Ishikawa (cell line): ENCODE measurements at regions not wholly inside any gene's neighbourhood (a gene's known extent, or its start where the extent isn't known, plus 50 kb on each side); places are given as distances from the start of the nearest gene placed in this dataset.

Experiments
- CEBPB ChIP-seq: IDR thresholded peaks from 2 replicates; pipeline ENCODE4 v1.6.1; 2012
- CREB1 ChIP-seq: IDR thresholded peaks from 2 replicates; pipeline ENCODE4 v1.6.1; 2012; ENCODE audit warnings: low read depth
- EGR1 ChIP-seq: IDR thresholded peaks from 2 replicates; pipeline ENCODE4 v1.6.1; 2012
- EP300 ChIP-seq: IDR thresholded peaks from 2 replicates; pipeline ENCODE4 v1.6.1; 2012; ENCODE audit warnings: borderline replicate concordance
- FOXM1 ChIP-seq: IDR thresholded peaks from 2 replicates; pipeline ENCODE4 v1.6.1; 2012; ENCODE audit warnings: low read depth, borderline replicate concordance
- NFIC ChIP-seq: IDR thresholded peaks from 2 replicates; pipeline ENCODE4 v1.6.1; 2012
- RAD21 ChIP-seq: IDR thresholded peaks from 2 replicates; pipeline ENCODE4 v1.6.1; 2012; ENCODE audit warnings: low read depth
- REST ChIP-seq: IDR thresholded peaks from 2 replicates; pipeline ENCODE4 v1.6.1; 2012; ENCODE audit warnings: low read depth, mild to moderate bottlenecking
- TAF1 ChIP-seq: IDR thresholded peaks from 2 replicates; pipeline ENCODE4 v1.6.1; 2012; ENCODE audit warnings: low read depth, mild to moderate bottlenecking
- TCF12 ChIP-seq: IDR thresholded peaks from 2 replicates; pipeline ENCODE4 v1.6.1; 2012; ENCODE audit warnings: low read depth
- TEAD4 ChIP-seq: IDR thresholded peaks from 2 replicates; pipeline ENCODE4 v1.6.1; 2012
- USF1 ChIP-seq: IDR thresholded peaks from 2 replicates; pipeline ENCODE4 v1.6.1; 2012
- YY1 ChIP-seq: IDR thresholded peaks from 2 replicates; pipeline ENCODE4 v1.6.1; 2012; ENCODE audit warnings: low read depth
- ZBTB7A ChIP-seq: IDR thresholded peaks from 2 replicates; pipeline ENCODE4 v1.6.1; 2012; ENCODE audit warnings: low read depth
- TF ChIP-seq, protein P1 (sequence below): IDR thresholded peaks from 2 replicates; pipeline ENCODE4 v1.6.1; 2012

- TF ChIP-seq RAD21 (no peak), REST (no peak), YY1 (no peak), CREB1 (no peak)
Observed at GRCh38 chr3:67986706-67987105, 332.3 kb upstream of the SUCLG2 start.

DNA sequence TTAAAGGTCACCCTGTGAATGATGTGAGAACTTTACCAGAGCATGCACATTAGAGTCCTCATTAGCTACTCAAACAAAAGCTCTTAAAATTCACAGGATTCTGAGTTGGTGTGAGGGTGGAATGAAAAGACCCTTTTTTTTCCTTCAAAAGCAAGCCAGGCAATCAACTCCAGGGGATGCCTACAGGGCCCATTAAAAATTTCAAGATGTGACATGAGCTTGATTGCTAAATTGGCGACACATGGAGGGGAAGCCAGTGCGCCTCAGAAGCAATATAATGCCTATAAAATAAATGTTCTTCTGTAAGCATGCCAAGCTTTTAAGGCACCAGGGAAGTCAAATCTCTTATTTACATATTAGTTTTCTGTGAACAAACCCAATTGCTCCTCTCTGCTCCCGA, 328.8 kb upstream of the SUCLG2 start:
- TF ChIP-seq REST, result no peak
- no peak for TF ChIP-seq TCF12

- no peak for TF ChIP-seq TCF12
- TF ChIP-seq CEBPB, result no peak
- TF ChIP-seq TAF1, result no peak
- TF ChIP-seq CREB1, result no peak
- TF ChIP-seq, protein P1, sequence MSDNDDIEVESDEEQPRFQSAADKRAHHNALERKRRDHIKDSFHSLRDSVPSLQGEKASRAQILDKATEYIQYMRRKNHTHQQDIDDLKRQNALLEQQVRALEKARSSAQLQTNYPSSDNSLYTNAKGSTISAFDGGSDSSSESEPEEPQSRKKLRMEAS, result no peak
- no peak for TF ChIP-seq REST
- TF ChIP-seq EGR1, result no peak
Observed at GRCh38 chr3:67981077-67981476, 326.7 kb upstream of the SUCLG2 start.

- TF ChIP-seq TEAD4 (no peak), USF1 (no peak), TAF1 (no peak), CEBPB (no peak), FOXM1 (no peak), ZBTB7A (no peak), RAD21 (no peak), EP300 (no peak), CREB1 (no peak), TCF12 (no peak), NFIC (no peak), YY1 (no peak), EGR1 (no peak), REST (no peak)
- TF ChIP-seq, protein P1, result no peak
Observed at GRCh38 chr3:67979342-67979741, 324.9 kb upstream of the SUCLG2 start.

- TF ChIP-seq TCF12, result no peak
- no peak for TF ChIP-seq EP300
Observed at GRCh38 chr3:67977762-67978161, 323.4 kb upstream of the SUCLG2 start.
